T follicular helper cell (primary cell): ENCODE measurements at regions not wholly inside any gene's neighbourhood (a gene's known extent, or its start where the extent isn't known, plus 50 kb on each side); places are given as distances from the start of the nearest gene placed in this dataset.

Experiments
- DNase-seq: peaks from one replicate; pipeline ENCODE4 v3.0.0-alpha.2; 2020; ENCODE audit warnings: low read depth

- no peak for DNase-seq
Measured at GRCh38 chrX:40182615-40183014, 84.9 kb upstream of the BCOR start.

GRCh38 chrX:40182095-40182494, 84.3 kb upstream of the BCOR start:
- no peak for DNase-seq

- DNase-seq = no peak
Measured at GRCh38 chrX:40179283-40179682, 81.5 kb upstream of the BCOR start.

DNA sequence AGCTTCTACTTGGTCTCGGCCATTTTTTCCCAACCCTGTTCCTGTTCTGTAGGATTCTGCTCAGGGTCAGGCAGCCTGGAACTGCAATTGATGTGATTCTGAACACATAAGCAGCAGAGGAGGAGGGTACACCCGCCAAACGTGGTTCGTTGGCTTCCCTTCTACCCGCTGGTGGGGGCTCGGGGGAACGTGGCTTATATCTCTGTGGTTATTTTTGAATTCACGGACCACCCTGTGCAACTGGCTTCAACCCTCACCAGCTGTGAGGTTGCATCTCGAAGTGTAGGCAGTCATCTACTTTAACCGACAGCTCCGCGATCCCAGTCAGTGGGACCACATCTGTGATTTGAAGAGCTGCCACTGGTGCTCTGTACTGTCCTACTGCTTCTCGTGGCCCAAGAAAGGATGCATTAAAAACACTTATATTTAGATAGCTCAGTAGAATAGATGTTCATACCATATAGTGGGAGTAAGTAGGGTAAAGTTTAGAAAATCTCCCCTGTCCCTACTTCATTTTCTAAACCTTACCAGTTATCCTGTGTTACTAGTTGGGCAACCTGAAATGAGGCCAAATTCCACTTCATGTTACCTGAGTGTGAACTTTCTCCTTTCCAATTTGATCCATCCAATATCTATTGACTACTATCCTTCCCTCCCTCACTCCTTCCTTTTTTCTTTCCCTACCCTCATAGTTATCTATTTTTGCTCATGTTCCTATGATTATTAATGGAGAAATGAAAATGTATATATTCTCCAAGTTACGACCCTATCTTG, 80.4 kb upstream of the BCOR start:
- DNase-seq = no peak

GRCh38 chrX:40177489-40177888, 79.7 kb upstream of the BCOR start:
- DNase-seq = no peak

DNA sequence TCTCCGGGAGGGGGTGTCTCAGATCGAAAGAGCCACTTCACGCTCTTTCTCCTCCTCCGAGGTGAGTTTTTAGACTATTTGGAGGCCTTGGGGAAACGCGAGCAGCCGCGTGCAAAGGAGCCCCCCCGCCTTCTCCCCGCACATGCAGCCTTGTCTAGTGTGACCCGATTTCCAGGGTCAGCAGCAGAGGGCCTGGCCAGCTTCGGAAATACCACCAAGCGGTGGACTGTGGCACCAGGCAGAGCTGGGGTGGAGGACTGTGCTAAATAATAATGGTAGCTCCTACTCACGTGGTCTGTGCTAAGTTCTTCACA, 79.3 kb upstream of the BCOR start:
- DNase-seq = no peak

DNA sequence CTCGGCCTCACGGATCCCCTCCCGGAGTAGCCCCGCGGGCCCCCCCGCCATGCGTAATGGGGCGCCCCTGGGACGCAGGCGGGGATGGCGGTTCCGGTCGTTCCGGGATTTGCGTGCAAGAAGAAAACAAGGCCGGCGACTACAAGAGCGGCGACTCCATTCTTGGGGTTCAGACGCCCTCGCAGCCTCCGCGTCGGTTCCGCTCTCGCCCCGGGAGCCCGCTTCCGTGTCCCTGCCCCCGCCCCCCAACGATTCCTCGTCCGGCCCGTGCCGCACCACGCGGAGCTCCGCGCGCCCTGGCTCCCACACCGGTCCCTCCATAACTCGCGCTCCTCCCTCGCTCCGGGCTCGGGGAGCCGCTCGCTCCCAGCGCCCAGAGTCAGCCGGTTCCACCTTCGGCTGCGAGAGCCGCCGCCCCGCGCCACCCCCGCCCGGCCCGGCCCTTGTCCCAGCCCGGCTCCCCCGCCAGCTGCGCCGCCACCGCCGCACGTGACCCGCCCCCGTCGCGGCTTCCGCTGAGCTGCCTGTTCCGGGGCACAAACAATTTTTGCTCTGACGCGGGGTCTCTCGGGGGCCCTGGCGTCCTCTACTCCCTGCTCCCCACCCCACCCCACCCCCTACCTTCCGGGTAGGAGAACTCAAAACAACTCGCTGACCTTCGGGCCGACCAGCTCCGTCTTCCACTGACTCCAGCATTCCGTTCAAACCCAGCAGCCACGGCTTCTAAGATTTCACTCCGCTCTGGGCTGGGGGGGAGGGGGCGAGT, 78.8 kb upstream of the BCOR start:
- DNase-seq = peak; percentile 68

DNA sequence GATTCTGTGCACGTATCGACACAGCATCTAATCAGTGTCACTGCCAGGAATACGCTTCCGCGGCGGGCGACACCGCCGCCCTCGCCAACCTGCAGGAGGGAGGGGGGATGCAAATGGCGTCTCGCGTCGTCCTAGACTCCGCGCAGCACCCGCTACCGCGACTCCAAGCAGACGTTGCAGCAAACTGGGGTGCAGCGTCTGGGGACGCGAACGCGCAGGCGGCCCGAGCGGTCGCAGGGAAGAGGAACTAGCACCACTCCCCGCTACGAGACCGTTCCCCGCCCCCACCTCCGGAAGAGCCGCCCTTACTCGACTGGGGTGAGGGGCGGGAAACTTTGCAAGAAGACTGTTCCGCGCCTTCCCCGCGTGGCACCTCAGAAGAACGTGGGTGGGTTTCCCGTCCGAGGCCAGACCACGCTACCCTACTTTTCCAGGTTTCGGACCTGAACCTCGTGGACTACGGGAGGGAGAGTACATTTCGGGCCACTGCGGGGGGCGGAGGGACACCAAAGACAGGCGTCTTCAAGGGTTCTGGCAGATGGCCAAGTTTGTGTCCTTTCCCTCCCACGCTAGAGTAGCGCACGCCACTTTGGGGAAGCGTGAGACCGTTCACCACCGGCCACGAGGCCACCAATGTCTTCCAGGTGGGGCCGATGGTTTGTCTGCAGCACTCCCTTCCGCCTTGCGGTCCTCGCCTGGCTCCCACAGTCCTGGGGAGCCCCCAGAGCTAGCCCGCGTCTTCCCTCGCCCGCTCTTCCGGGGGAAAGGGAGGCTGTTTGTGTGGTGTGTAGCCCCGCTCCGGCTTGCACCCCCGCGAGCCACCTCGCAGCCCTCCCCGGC, 78.0 kb upstream of the BCOR start:
- DNase-seq = peak; percentile 63

DNA sequence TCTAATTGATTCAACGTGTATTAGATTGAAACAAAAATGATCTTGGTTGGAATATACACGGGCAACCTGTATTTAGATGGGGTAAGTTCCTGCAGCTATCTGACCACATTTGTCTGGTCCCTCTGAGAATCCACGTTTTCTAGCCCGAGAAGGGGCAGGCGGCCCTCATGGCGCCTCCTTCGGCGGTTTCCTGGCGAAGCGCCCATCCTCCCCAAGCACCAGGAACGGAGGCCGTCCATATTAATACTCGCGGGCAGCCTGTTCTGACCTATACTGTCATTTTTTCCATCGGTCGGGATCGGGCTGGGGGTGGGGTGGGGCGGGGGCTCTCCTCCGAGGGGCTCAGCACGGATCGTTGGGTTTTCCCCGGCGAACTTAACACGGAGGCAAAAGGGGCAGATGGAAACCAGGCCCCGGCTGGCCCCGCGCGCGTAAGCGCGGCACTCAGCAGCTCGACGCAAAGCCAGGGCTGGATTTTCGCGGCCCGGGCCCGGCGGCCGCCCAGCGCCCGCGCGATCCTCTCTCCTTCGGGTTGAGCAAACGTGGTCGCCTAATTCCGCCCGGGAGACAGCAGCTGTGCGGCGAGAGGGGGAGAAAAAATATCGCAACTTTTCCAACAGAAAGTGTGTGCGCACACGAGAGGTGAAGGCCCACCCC, 77.2 kb upstream of the BCOR start:
- DNase-seq = no peak

DNA sequence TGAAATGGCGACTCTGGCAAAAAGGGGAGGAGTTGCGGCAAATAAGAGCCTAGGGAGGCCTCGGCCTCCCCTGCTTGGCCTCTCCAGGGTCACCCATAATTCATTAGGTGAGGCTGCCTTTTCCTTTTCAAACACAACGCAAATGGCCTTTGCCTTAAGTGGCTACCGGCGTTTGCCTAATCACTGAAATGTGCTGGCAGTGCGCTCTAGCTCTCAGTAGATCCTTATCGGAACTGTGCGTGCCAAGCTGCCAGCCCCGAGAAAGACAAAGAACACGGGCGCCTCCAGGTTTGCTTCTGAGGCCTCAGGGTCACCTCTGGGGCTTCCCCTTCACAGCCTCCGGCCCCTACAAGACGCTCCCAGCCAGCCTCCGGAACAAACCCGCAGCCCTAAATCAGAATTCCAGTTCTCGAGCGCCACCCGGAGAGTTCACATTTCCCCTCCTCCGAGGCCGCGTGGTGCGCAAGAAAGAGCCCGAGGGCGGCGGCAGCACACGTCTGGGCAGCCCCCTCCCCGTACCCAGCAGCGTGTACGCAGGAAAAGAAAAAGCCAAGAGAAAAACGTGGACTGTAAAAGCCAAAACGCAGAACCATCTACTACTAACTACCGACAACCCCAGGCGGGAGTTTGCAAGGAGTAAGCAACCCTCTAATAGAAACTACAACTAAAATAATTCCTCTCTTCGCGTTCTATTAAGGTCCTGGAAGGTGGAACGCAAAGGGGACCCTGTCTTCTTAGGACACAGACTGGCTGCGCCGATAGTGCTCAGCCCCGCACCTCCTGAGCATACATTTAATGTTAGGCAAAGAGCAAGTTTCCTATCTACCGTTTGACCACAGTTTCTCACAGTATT, 76.5 kb upstream of the BCOR start:
- no peak for DNase-seq

DNA sequence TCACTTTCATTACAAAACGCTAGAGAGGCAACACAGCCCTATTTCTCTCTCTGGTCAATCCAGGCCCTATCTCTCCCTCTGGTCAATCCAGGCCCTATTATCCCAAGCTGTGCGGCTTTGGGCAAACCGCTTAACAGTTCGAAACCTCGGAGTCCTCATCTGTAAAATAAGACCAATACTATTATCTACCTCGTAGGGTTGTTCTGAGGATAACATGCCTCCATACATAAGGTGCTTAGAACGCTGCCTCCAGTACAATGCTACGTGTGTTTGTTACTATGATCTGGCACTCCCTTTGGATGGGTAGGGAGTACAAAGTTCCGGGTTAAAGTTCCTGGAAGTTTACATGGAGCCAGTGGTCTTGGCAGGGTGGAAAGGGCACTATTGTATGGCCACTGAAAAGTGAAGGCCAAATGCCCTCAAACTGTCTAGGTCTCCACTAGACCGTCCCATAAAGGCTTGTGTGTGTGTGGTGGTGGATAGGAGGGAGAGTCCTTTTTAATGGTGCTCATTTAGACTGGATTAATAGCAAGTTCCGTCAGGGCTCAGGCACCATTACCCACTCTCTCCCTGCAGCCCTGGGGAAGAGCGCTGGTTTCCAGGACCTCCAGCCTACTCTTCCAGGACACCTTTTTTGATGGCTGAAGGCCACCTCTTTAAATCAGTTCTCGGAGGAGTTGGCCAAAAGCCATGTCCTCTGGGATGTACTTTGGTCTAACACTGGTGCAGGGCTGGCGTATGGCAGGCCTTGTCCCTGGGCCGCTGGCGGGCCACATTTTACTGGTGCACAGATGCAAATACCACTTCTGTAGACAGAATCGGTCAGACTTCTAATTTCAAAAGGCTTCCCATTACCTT, 75.6 kb upstream of the BCOR start:
- DNase-seq = no peak

GRCh38 chrX:40172401-40173142, 74.8 kb upstream of the BCOR start:
- DNase-seq = no peak

DNA sequence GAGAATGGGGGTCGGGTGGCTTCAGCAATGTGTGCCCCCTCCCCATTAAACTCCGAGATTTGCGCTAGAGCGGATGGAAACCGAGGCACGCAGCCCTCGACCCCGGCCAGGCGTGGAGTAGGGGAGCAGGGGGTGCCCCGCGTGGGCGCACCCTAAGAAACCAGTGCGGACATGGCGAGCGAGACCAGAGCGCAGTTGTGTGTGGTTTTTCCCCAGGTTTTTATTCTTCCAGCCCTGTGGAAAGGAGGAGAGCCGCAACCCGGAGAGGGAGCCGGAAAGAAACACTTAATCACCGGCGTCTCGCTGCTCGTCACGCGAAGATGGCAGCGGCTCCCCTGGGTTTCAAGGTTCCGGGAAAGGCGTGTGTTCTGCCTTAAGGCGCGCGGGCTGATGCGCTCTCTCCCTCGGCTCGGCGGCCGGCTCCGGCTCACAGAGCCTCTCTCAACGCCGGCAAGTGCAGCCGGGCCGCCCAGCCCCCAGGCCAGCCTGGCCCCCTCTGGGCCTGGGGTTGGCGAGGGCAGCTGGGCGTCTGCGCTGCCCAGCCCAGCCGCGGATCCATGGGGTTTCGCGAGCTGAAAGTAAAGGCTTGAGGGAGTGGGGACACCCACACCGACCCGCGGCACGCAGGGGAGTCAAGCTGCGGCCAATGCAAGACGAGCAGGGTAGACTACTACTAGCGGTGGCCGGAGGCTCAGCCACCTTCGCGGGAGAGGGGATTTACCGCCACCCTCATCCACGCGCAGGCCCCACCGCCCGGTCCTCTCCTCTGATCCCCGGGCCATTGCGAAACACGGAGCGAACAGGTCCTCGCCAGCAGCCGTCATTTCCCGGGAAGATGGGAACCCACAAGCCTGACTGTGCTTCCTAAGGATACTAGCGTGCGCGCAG, 74.0 kb upstream of the BCOR start:
- peak; percentile 30 for DNase-seq

GRCh38 chrX:40170830-40171512, 73.2 kb upstream of the BCOR start:
- no peak for DNase-seq

GRCh38 chrX:40169193-40170101, 71.7 kb upstream of the BCOR start:
- peak; percentile 72 for DNase-seq

GRCh38 chrX:40168480-40169011, 70.8 kb upstream of the BCOR start:
- no peak for DNase-seq
